GM23338 (cell line): ENCODE measurements at regions not wholly inside any gene's neighbourhood (a gene's known extent, or its start where the extent isn't known, plus 50 kb on each side); places are given as distances from the start of the nearest gene placed in this dataset.
A peak's percentile ranks its signal among the peaks of the same experiment; 100 is the strongest.

Experiments
- ATAC-seq: fragments of 200-7000 bp; cut with Tn5 transposase; 3 replicates; pipeline ENCODE4 v1.9.1; 2020
- DNase-seq: peaks from one replicate; pipeline ENCODE4 v3.0.0-alpha.2; 2015; ENCODE audit warnings: low spot score
- H2AFZ ChIP-seq: fragments of 200-600 bp; sonication (generic); 2 replicates; pipeline ENCODE4 v1.8.0; 2016; ENCODE audit warnings: antibody characterized with exemption, mild to moderate bottlenecking, moderate library complexity
- H3F3A ChIP-seq: fragments of 200-600 bp; sonication (generic); replicated peaks from 2 replicates; pipeline ENCODE4 v1.8.0; 2017; ENCODE audit warnings: antibody characterized with exemption, mixed run types, low read depth
- H3K27ac ChIP-seq: fragments of 200-600 bp; sonication (generic); 2 replicates; pipeline ENCODE4 v1.6.1; 2016; ENCODE audit warnings: low read depth
- H3K27me3 ChIP-seq: fragments of 200-600 bp; sonication (generic); 2 replicates; pipeline ENCODE4 v1.8.0; 2016; ENCODE audit warnings: mild to moderate bottlenecking, mixed run types, moderate library complexity; ENCODE audit not compliant: insufficient read depth
- H3K36me3 ChIP-seq: fragments of 200-600 bp; sonication (generic); 2 replicates; pipeline ENCODE4 v1.8.0; 2016; ENCODE audit warnings: mild to moderate bottlenecking; ENCODE audit not compliant: insufficient read depth
- H3K4me1 ChIP-seq: fragments of 200-600 bp; sonication (generic); 2 replicates; pipeline ENCODE4 v1.8.0; 2016; ENCODE audit warnings: mild to moderate bottlenecking, moderate library complexity; ENCODE audit not compliant: insufficient read depth
- H3K4me2 ChIP-seq: fragments of 200-600 bp; sonication (generic); 2 replicates; pipeline ENCODE4 v1.7.1; 2017; ENCODE audit warnings: mixed run types
- H3K4me3 ChIP-seq: fragments of 200-600 bp; sonication (generic); 2 replicates; pipeline ENCODE4 v1.6.1; 2016; ENCODE audit warnings: mixed run types
- H3K79me2 ChIP-seq: fragments of 200-600 bp; sonication (generic); replicated peaks from 2 replicates; pipeline ENCODE4 v1.8.0; 2017; ENCODE audit warnings: mild to moderate bottlenecking; ENCODE audit not compliant: insufficient read depth
- H3K9me2 ChIP-seq: fragments of 200-600 bp; sonication (generic); 2 replicates; pipeline ENCODE4 v1.8.0; 2017; ENCODE audit not compliant: insufficient read depth
- H4K20me1 ChIP-seq: fragments of 200-600 bp; sonication (generic); replicated peaks from 2 replicates; pipeline ENCODE4 v1.8.0; 2017; ENCODE audit warnings: mild to moderate bottlenecking; ENCODE audit not compliant: insufficient read depth
- H3K27ac Mint-ChIP-seq: 2 replicates; pipeline ENCODE4 v1.8.0; 2020; ENCODE audit warnings: inconsistent platforms, mild to moderate bottlenecking, moderate library complexity, mixed read lengths
- H3K27me3 Mint-ChIP-seq: 3 replicates; pipeline ENCODE4 v1.8.0; 2022; ENCODE audit warnings: low read depth, mild to moderate bottlenecking, moderate library complexity, mixed read lengths, inconsistent platforms; ENCODE audit not compliant: insufficient read depth, poor library complexity
- H3K36me3 Mint-ChIP-seq: 3 replicates; pipeline ENCODE4 v1.8.0; 2021; ENCODE audit warnings: low read depth, mild to moderate bottlenecking, inconsistent platforms, moderate library complexity, mixed read lengths
- H3K4me1 Mint-ChIP-seq: 3 replicates; pipeline ENCODE4 v1.8.0; 2020; ENCODE audit warnings: mild to moderate bottlenecking, inconsistent platforms, mixed read lengths
- H3K4me3 Mint-ChIP-seq: 3 replicates; pipeline ENCODE4 v1.8.0; 2021; ENCODE audit warnings: moderate library complexity, mild to moderate bottlenecking, inconsistent platforms, mixed read lengths
- H3K9me3 Mint-ChIP-seq: 3 replicates; pipeline ENCODE4 v1.8.0; 2020; ENCODE audit warnings: moderate library complexity, mild to moderate bottlenecking, inconsistent platforms, mixed read lengths
- CREB1 ChIP-seq: fragments of 250-450 bp; sonication (Bioruptor Pico); IDR thresholded peaks from 2 replicates; pipeline ENCODE4 v1.5.0; 2020; ENCODE audit warnings: low read depth, mild to moderate bottlenecking, moderate library complexity
- CTCF ChIP-seq, 2 experiments: fragments of 200-600 bp in 1 of 2; sonication (generic) in 1 of 2; conservative IDR thresholded peaks; 2 replicates each; pipeline versions ENCODE4 v1.5.1 to v1.6.1; 2016 to 2017; ENCODE audit warnings: antibody characterized with exemption in 2 of 2, low read depth in 2 of 2, mild to moderate bottlenecking in 2 of 2, moderate library complexity in 1 of 2
- ETS1 ChIP-seq: IDR thresholded peaks from 2 replicates; pipeline ENCODE4 v1.6.1; 2016; ENCODE audit warnings: antibody characterized with exemption
- EZH2 ChIP-seq: fragments of 200-600 bp; sonication (generic); IDR thresholded peaks from one replicate; pipeline ENCODE4 v1.8.0; 2017; ENCODE audit warnings: antibody characterized with exemption, mild to moderate bottlenecking, low read depth; ENCODE audit not compliant: unreplicated experiment
- EZH2phosphoT487 ChIP-seq: fragments of 200-600 bp; sonication (generic); IDR thresholded peaks from one replicate; pipeline ENCODE4 v1.8.1; 2018; ENCODE audit warnings: antibody characterized with exemption; ENCODE audit not compliant: unreplicated experiment
- JUNB ChIP-seq: IDR thresholded peaks from one replicate; pipeline ENCODE4 v1.6.1; 2016; ENCODE audit warnings: antibody characterized with exemption; ENCODE audit not compliant: unreplicated experiment
- NANOG ChIP-seq: IDR thresholded peaks from 2 replicates; pipeline ENCODE4 v1.6.1; 2016; ENCODE audit warnings: antibody characterized with exemption, borderline replicate concordance
- POLR2AphosphoS5 ChIP-seq: IDR thresholded peaks from 2 replicates; pipeline ENCODE4 v1.6.1; 2016; ENCODE audit warnings: antibody characterized with exemption, low read depth
- REST ChIP-seq: IDR thresholded peaks from one replicate; pipeline ENCODE4 v1.6.1; 2018; ENCODE audit warnings: antibody characterized with exemption; ENCODE audit not compliant: unreplicated experiment
- STAT1 ChIP-seq: IDR thresholded peaks from one replicate; pipeline ENCODE4 v1.6.1; 2016; ENCODE audit warnings: antibody characterized with exemption; ENCODE audit not compliant: unreplicated experiment
- ZNF114 ChIP-seq: fragments of 250-450 bp; sonication (Bioruptor Pico); IDR thresholded peaks from 2 replicates; pipeline ENCODE4 v1.5.0; 2020; ENCODE audit warnings: mild to moderate bottlenecking, moderate library complexity
- ZNF331 ChIP-seq: fragments of 250-450 bp; sonication (Bioruptor Pico); IDR thresholded peaks from 2 replicates; pipeline ENCODE4 v1.5.0; 2020; ENCODE audit warnings: low read depth, mild to moderate bottlenecking, moderate library complexity
- ZNF462 ChIP-seq: fragments of 250-450 bp; sonication (Bioruptor Pico); IDR thresholded peaks from 2 replicates; pipeline ENCODE4 v1.5.0; 2020; ENCODE audit warnings: mild to moderate bottlenecking, moderate library complexity

- H3K36me3 Mint-ChIP-seq: peaks cover 5% of the 10 kb centered on the region
Observed at GRCh38 chr18:27528925-27529521, 343.9 kb upstream of the CHST9 start.

More at GRCh38 chr18:27528925-27529521, 343.9 kb upstream of the CHST9 start:
- H3K4me1 Mint-ChIP-seq: peaks cover 7% of the 10 kb centered on the region; the same call in 2 of the 3 replicates
- H3K27me3 ChIP-seq: no peaks in the 10 kb centered on the region
- peaks cover 3% of the 10 kb centered on the region; the same call in 1 of the 2 replicates for H3K4me1 ChIP-seq
- H3F3A ChIP-seq: no peaks in the 10 kb centered on the region
- no peaks in the 10 kb centered on the region for H3K79me2 ChIP-seq
- H3K36me3 ChIP-seq: no peaks in the 10 kb centered on the region
- H3K27me3 Mint-ChIP-seq: peaks cover 2% of the 10 kb centered on the region
- H3K27ac Mint-ChIP-seq: no peak overlapping the region
- no peak overlapping the region for H3K4me2 ChIP-seq
- ATAC-seq (no peak), DNase-seq (no peak)
- H4K20me1 ChIP-seq: no peaks in the 10 kb centered on the region
- H3K9me3 Mint-ChIP-seq: peaks cover 10% of the 10 kb centered on the region; the same call in 2 of the 3 replicates
- TF ChIP-seq EZH2phosphoT487: no peak
- TF ChIP-seq STAT1: no peak
- TF ChIP-seq CREB1 (CRISPR knock-in tag): no peak
- no peak for TF ChIP-seq ETS1
- no peak for TF ChIP-seq POLR2AphosphoS5
- TF ChIP-seq NANOG: no peak
- no peak for TF ChIP-seq JUNB
- TF ChIP-seq ZNF114: no peak
- no peak for TF ChIP-seq REST
- no peak for TF ChIP-seq EZH2
- TF ChIP-seq CTCF (conservative IDR thresholded peaks at IDR 0.05; ENCODE audit: low read depth in 2 of 2): no peak
- no peak for TF ChIP-seq ZNF462
- no peak for TF ChIP-seq ZNF331 (CRISPR knock-in tag)
- no peak overlapping the region for H3K4me3 Mint-ChIP-seq
- H3K27ac ChIP-seq: no peak overlapping the region
- peaks cover 3% of the 10 kb centered on the region; the same call in 1 of the 2 replicates for H3K9me2 ChIP-seq
- no peak overlapping the region for H3K4me3 ChIP-seq
- peak overlapping the region; percentile 7; the same call in 1 of the 2 replicates for H2AFZ ChIP-seq
